Muscle of arm (tissue), 1 donor: ENCODE measurements at regions not wholly inside any gene's neighbourhood (a gene's known extent, or its start where the extent isn't known, plus 50 kb on each side); places are given as distances from the start of the nearest gene placed in this dataset.
A peak's percentile ranks its signal among the peaks of the same experiment; 100 is the strongest.
"Not testable (repeated sequence)": the region's sequence is repeated elsewhere in the genome, so short reads cannot be mapped to it uniquely, and the experiment has no call there.

Experiments
- DNase-seq: peaks from one replicate; pipeline ENCODE4 v3.0.0-alpha.2; 2013

DNA sequence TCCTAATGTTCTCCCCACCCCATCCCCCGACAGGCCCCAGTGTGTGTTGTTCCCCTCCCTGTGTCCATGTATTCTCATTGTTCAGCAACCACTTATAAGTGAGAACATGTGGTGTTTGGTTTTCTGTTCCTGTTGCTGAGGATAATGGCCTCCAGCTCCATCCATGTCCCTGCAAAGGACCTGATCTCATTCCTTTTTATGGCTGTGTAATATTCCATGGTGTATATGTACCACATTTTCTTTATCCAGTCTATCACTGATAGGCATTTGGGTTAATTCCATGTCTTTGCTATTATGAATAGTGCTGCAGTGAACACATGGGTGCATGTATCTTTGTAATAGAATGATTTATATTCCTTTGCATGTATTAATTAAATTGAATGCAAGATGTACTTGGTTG lies 104.8 kb upstream of the WIPF3 start:
- DNase-seq: not testable (repeated sequence)

DNA sequence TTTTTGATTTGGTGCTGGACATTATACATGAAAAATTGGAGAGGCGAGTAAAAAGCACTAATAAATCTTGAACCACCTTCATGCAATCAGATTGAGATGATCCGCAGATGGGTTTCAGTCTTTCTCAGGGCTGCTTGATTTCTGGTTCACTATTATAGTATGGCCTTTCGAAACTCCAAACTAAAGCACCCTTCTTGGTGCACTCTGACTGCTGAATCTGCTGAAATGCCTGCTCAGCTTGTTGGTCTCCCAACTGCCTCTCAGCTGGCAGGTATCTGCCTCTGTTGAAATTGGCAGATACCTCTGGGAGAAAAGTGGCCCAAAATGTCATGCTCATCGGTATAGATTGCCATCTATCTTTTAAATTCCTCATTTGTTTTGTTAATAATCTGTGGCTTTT lies 102.5 kb upstream of the WIPF3 start:
- not testable (repeated sequence) for DNase-seq

GRCh38 chr7:29709002-29709401 lies 97.3 kb upstream of the WIPF3 start:
- DNase-seq: not testable (repeated sequence)

DNA sequence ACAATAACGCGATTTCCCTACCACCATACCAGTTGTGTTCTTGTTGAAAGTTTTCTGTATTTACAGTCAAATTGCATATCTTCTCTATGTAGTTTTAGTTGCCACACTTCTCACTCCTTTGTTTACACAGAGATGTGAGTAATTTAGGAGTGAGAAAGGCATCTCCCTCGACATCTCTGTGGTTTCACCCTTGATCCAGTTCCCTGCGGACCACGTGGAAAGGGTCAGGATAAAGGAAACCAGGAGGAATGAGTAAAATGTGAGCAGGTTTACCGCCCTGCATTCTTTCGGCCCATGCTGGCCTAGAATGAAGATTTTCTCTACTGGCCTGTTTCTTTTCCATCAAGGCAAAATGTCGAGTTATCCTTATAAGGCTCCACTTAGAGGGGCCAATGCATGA lies 83.2 kb upstream of the WIPF3 start:
- DNase-seq: not testable (repeated sequence)

- peak; percentile 21 for DNase-seq
These were observed 82.7 kb upstream of the WIPF3 start for GRCh38 chr7:29723599-29723998.

- DNase-seq: not testable (repeated sequence)
These were observed 76.7 kb upstream of the WIPF3 start for GRCh38 chr7:29729534-29730165.

GRCh38 chr7:29734246-29734731 lies 72.0 kb upstream of the WIPF3 start:
- no peak for DNase-seq

- not testable (repeated sequence) for DNase-seq
These were observed 58.6 kb upstream of the WIPF3 start for GRCh38 chr7:29747645-29748245.

DNA sequence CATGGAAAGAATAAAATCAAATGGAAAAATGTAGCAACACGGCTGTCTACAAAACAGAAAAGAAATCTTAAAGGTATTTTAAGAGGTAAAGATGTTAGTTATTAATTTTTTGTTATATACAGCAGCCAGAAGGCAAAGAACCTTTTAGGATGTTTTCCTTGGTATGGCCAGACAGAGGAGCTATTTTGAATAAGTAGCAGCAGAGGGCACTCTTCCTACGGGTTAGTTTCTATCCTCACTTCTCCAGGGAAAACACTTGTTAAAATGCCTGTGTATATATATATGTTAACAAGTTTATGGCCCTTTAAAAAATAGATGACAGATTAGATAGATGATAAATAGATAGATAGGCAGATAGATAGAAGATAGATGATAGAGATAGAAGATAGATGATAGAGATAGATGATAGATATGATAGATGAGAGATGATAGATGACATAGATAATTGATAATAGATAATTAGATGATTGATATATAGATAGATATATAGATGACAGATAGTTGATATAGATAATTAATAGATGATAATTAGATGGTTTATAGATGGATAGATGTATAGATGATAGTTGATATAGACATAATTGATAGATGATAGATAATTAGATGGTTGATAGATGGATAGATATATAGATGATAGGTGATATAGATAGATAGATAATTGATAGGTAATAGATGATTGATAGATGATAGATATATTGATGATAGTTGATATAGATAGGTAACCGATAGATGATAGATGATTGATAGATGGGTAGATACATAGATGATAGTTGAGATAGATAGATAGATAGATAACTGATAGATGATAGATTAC lies 57.8 kb upstream of the WIPF3 start:
- peak; percentile 39 for DNase-seq

DNA sequence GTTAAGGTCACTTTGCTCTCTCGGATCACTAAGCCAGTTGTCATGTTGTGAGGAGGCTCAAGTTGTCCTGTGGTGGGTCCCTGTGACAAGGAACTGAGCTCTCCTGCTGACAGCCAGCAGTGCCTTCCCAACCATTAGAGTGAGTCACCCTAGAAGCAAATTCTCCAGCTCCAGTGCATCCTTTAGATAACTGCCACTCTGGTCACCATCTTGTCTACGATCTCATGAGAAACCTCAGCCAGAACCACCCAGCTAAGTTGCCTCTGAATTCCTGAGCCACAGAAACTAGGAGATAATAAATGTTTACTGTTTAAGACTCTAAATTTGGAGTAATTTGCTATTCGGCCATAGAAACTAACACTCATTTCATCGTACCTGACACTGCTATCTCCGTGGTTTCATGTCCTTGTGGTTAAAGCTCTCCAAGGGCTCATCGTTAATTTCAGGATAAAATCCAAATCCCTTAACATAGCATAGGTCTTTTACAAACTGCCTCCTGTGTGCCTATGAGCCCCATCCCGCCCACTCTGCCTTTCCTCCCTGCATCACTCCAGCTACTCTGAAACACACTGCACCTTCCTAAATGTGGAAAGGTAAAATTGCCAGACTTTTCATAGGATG lies 56.5 kb upstream of the WIPF3 start:
- DNase-seq: no peak

DNA sequence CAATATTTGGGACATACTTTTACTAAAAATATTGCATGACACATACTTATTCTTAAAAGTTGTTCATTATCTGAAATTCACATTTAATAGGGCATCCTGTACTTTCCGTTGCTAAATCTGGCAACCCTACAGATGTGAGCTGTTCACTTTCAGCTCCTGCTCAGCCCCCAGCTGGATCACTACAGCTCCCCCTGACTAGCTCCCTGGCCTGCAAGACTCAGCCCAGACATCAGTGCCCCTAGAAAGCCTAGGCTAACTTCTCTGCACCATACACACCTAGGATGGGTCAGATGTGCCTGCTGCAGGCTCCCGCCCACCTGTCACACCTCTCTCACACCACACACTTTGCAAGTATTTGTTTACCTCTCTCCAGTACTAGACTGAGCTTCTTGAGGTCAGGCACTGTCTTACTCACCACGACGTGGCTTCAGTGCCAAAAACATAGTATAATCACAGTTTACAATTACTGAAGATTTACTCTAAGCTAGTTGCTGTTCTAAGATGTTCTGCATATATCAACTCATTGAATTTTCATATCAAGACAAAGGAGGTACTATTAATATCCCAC lies 55.9 kb upstream of the WIPF3 start:
- DNase-seq: not testable (repeated sequence)

- not testable (repeated sequence) for DNase-seq
These were observed 55.3 kb upstream of the WIPF3 start for GRCh38 chr7:29751012-29751411.

DNA sequence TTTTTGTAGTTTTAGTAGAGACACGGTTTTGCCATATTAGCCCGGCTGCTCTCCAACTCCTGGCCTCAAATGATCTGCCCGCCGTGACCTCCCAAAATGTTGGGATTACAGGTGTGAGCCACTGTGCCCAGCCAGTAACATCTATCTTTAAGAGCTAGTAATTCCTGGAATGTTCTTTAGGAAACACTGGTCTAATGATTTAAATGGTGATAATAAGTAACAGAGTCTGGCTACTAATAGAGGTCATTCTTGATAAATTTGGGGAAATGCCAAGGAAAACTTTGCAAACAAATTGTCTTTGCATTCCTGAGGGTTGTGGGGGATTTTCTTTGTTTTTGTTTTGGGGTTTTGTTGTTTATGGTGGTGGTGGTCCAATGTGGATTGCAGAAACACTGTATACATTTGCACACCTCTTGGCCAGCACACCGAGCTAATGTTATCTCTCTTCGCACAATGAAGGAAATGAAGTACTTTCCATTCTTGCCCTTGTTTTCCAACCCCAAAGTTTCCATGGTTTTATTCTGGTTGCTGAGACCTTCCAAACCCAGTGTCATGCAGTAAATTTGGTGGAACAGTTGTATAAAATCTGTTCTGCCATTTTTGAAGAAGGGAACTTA lies 51.3 kb upstream of the WIPF3 start:
- no peak for DNase-seq
